SK-N-SH (cell line): ENCODE measurements at regions not wholly inside any gene's neighbourhood (a gene's known extent, or its start where the extent isn't known, plus 50 kb on each side); places are given as distances from the start of the nearest gene placed in this dataset.

Experiments used
- CTCF ChIA-PET: fragments of 300-600, 350-600 bp; formaldehyde crosslinking; extraction: SDS; loops from one replicate; lab custom pipeline; 2021; lab: Yijun Ruan, JAX
- POLR2A ChIA-PET: fragments of 350-600 bp; sonication (Branson Sonifier 250); formaldehyde crosslinking; extraction: SDS; loops from one replicate; lab custom pipeline; 2020; ENCODE audit warnings: antibody characterized with exemption, inconsistent platforms; lab: Yijun Ruan, JAX
- DNase-seq: peaks from one replicate; pipeline ENCODE4 v3.0.0; 2012
- H2AFZ ChIP-seq: fragments of 200-600 bp; sonication (generic); 2 replicates; pipeline ENCODE4 v1.8.1; 2016; ENCODE audit warnings: antibody characterized with exemption, mild to moderate bottlenecking, low read depth
- H3F3A ChIP-seq: fragments of 200-600 bp; sonication (generic); replicated peaks from 2 replicates; pipeline ENCODE3; 2016; ENCODE audit warnings: antibody characterized with exemption, mild to moderate bottlenecking; ENCODE audit not compliant: insufficient read depth
- H3K27ac ChIP-seq, 2 experiments: fragments of 200-500 bp in 1 of 2; fragments of 200-600 bp in 1 of 2; sonication (Bioruptor generic) in 1 of 2; sonication (generic), shearing (Covaris generic) in 1 of 2; 2 replicates each; pipeline versions ENCODE4 v1.5.1 to v1.6.1; 2014 to 2016; ENCODE audit warnings: low read depth in 2 of 2, inconsistent platforms in 1 of 2, low read length in 1 of 2, mild to moderate bottlenecking in 1 of 2, mixed read lengths in 1 of 2
- H3K27me3 ChIP-seq: fragments of 200-600 bp; sonication (generic), shearing (Covaris generic); 2 replicates; pipeline ENCODE4 v1.6.1; 2016; ENCODE audit warnings: mixed run types; ENCODE audit not compliant: insufficient read depth
- H3K36me3 ChIP-seq, 2 experiments: fragments of 200-500 bp in 1 of 2; fragments of 200-600 bp in 1 of 2; sonication (Bioruptor generic) in 1 of 2; sonication (generic) in 1 of 2; replicated peaks in 1 of 2; 2 replicates each; pipeline versions ENCODE3 to v1.5.1; 2014 to 2016; ENCODE audit warnings: low read length in 1 of 2, mild to moderate bottlenecking in 1 of 2; ENCODE audit not compliant: insufficient read depth in 2 of 2, control insufficient read depth in 1 of 2
- H3K4me1 ChIP-seq, 2 experiments: fragments of 200-500 bp in 1 of 2; fragments of 200-600 bp in 1 of 2; sonication (Bioruptor generic) in 1 of 2; sonication (generic), shearing (Covaris generic) in 1 of 2; 2 replicates each; pipeline versions ENCODE4 v1.5.1 to v1.6.1; 2014 to 2016; ENCODE audit warnings: low read depth in 1 of 2, low read length in 1 of 2, mixed run types in 1 of 2; ENCODE audit not compliant: insufficient read depth in 2 of 2, control insufficient read depth in 1 of 2
- H3K4me2 ChIP-seq: fragments of 200-600 bp; sonication (generic), shearing (Covaris generic); 2 replicates; pipeline ENCODE4 v1.6.1; 2017; ENCODE audit warnings: mixed run types
- H3K4me3 ChIP-seq, 2 experiments: fragments of 200-500 bp in 1 of 2; fragments of 200-600 bp in 1 of 2; sonication (Bioruptor generic) in 1 of 2; sonication (generic), shearing (Covaris generic) in 1 of 2; 2 replicates each; pipeline versions ENCODE4 v1.5.1 to v1.8.1; 2014 to 2016; ENCODE audit warnings: low read depth in 2 of 2, inconsistent platforms in 1 of 2, low read length in 1 of 2, mild to moderate bottlenecking in 1 of 2, mixed read lengths in 1 of 2, moderate library complexity in 1 of 2
- H3K79me2 ChIP-seq: fragments of 200-600 bp; sonication (generic); 2 replicates; pipeline ENCODE4 v1.8.1; 2017; ENCODE audit warnings: mild to moderate bottlenecking; ENCODE audit not compliant: insufficient read depth
- H3K9ac ChIP-seq: fragments of 200-600 bp; sonication (generic); 2 replicates; pipeline ENCODE4 v1.6.1; 2017; ENCODE audit warnings: mixed run types
- H3K9me2 ChIP-seq: fragments of 200-600 bp; sonication (generic); 2 replicates; pipeline ENCODE4 v1.6.1; 2017; ENCODE audit warnings: mixed run types
- H3K9me3 ChIP-seq: fragments of 200-600 bp; sonication (generic); 2 replicates; pipeline ENCODE4 v1.6.1; 2017; ENCODE audit warnings: mixed run types, mild to moderate bottlenecking, moderate library complexity
- H4K20me1 ChIP-seq: fragments of 200-600 bp; sonication (generic); 2 replicates; pipeline ENCODE4 v1.6.1; 2017; ENCODE audit warnings: mild to moderate bottlenecking, mixed run types; ENCODE audit not compliant: insufficient read depth
- CHD2 ChIP-seq: fragments of 150-350 bp; IDR thresholded peaks from 2 replicates; pipeline ENCODE4 v1.6.1; 2018; ENCODE audit warnings: low read length; ENCODE audit not compliant: partially characterized antibody
- EP300 ChIP-seq, 2 experiments: IDR thresholded peaks; 2 replicates each; pipeline versions ENCODE4 v1.4.0 to v1.6.1; 2012; ENCODE audit warnings: borderline replicate concordance in 1 of 2, low read depth in 1 of 2, low read length in 1 of 2
- EZH2phosphoT487 ChIP-seq: fragments of 200-600 bp; sonication (generic); IDR thresholded peaks from 2 replicates; pipeline ENCODE4 v1.6.1; 2017; ENCODE audit warnings: low read depth, mixed run types, mild to moderate bottlenecking, antibody characterized with exemption, moderate library complexity, borderline replicate concordance
- FOSL2 ChIP-seq: IDR thresholded peaks from 2 replicates; pipeline ENCODE4 v1.4.0; 2012; ENCODE audit warnings: low read depth, mild to moderate bottlenecking, moderate library complexity, borderline replicate concordance
- GATA2 ChIP-seq: sonication (generic); formaldehyde crosslinking; IDR thresholded peaks from 2 replicates; pipeline ENCODE4 v1.5.0; 2020; ENCODE audit warnings: mild to moderate bottlenecking, missing genetic modification reagents
- MEF2A ChIP-seq: IDR thresholded peaks from 2 replicates; pipeline ENCODE4 v1.4.0; 2012; ENCODE audit warnings: low read depth, borderline replicate concordance
- NFIC ChIP-seq: IDR thresholded peaks from 2 replicates; pipeline ENCODE4 v1.4.0; 2012; ENCODE audit warnings: borderline replicate concordance
- NRF1 ChIP-seq: IDR thresholded peaks from 2 replicates; pipeline ENCODE4 v1.6.1; 2012; ENCODE audit warnings: low read depth, mild to moderate bottlenecking, low read length
- RXRA ChIP-seq: IDR thresholded peaks from 2 replicates; pipeline ENCODE4 v1.4.0; 2012; ENCODE audit warnings: low read depth, mild to moderate bottlenecking, borderline replicate concordance
- SIN3A ChIP-seq: IDR thresholded peaks from 2 replicates; pipeline ENCODE4 v1.6.1; 2012; ENCODE audit warnings: low read depth, mild to moderate bottlenecking, low read length, moderate library complexity, borderline replicate concordance
- WGBS: methylation state at CpG from one replicate; pipeline ENCODE4 v1.1.6; 2017; ENCODE audit warnings: low lambda C conversion rate; 5-methylcytosine and 5-hydroxymethylcytosine counted together
- TF ChIP-seq, protein P1 (sequence below): IDR thresholded peaks from 2 replicates; pipeline ENCODE4 v1.4.0; 2012; ENCODE audit warnings: low read depth
- TF ChIP-seq, protein P2 (sequence below): IDR thresholded peaks from 2 replicates; pipeline ENCODE4; 2012
- TF ChIP-seq, protein P3 (sequence below): IDR thresholded peaks from 2 replicates; pipeline ENCODE4 v1.6.1; 2012; ENCODE audit warnings: mild to moderate bottlenecking, low read depth, low read length, moderate library complexity

DNA sequence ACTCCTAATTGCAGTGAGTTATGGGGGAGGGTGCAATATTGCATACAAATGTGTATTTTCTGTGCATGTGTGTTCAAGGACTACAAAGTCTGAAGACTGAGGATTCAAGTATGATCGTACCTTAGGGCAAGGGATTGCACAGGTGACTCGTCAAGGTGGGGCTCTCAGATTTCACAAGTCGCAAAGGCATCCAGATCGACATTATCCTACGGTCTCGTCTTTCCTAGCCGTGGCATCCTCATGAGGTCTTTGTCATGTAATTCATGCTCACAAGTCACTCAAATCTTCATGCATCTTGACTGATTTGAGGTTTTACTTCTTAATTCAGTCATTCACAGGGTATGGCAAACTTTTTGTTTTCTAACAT is 191.4 kb upstream of the HES1 start (continued):
- no peak for TF ChIP-seq RXRA
- TF ChIP-seq SIN3A, result no peak

DNA sequence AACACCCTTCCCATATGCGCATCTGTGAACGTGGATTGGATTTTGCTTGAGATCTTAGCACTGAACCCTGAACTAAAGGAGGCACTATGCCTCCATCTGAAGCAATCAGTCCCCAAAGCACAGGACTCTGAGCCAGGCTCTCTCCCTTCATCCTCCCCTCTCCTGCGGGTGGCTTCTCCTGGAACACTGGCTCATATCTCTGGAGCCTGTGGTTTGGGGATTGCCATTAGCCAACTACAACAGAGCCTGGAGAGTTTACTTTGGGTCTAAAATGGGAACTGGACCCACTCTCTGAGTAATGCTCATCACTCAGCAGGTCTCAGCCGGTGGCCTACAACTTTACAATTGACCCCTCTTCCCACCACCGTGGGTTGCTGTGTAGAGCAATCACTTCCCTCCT is 190.8 kb upstream of the HES1 start:
- no peak for DNase-seq
- Histone ChIP-seq H4K20me1 (no peaks in the 10 kb centered on the region), H3K4me2 (no peak overlapping the region), H3K27me3 (no peaks in the 10 kb centered on the region; the same call in 1 of the 2 replicates), H3K4me3 (no peak overlapping the region), H3K27ac (no peak overlapping the region), H3F3A (no peaks in the 10 kb centered on the region), H3K36me3 (no peaks in the 10 kb centered on the region), H3K4me1 (peaks cover 0 to 2% of the 10 kb centered on the region in 2 experiments; a peak in 1 of 4 replicates), H3K9me2 (no peaks in the 10 kb centered on the region), H3K79me2 (no peaks in the 10 kb centered on the region), H3K9ac (no peak overlapping the region), H2AFZ (no peak overlapping the region), H3K9me3 (no peaks in the 10 kb centered on the region)
- POLR2A ChIA-PET, result no interaction called here
- TF ChIP-seq, protein P1, sequence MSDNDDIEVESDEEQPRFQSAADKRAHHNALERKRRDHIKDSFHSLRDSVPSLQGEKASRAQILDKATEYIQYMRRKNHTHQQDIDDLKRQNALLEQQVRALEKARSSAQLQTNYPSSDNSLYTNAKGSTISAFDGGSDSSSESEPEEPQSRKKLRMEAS, result no peak
- TF ChIP-seq FOSL2 (no peak), NFIC (no peak), RXRA (no peak)
- TF ChIP-seq, protein P2, sequence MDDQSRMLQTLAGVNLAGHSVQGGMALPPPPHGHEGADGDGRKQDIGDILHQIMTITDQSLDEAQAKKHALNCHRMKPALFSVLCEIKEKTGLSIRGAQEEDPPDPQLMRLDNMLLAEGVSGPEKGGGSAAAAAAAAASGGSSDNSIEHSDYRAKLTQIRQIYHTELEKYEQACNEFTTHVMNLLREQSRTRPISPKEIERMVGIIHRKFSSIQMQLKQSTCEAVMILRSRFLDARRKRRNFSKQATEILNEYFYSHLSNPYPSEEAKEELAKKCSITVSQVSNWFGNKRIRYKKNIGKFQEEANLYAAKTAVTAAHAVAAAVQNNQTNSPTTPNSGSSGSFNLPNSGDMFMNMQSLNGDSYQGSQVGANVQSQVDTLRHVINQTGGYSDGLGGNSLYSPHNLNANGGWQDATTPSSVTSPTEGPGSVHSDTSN, result no peak
- CTCF ChIA-PET, result interaction anchor here (1.0 to 1.2 kb wide), 2 partner anchors 25 to 371 kb away, joined by 3 read pairs; no protein-coding TSS in a partner anchor
- 59% methylated on average over 5 of the region's 5 CpGs for WGBS

DNA sequence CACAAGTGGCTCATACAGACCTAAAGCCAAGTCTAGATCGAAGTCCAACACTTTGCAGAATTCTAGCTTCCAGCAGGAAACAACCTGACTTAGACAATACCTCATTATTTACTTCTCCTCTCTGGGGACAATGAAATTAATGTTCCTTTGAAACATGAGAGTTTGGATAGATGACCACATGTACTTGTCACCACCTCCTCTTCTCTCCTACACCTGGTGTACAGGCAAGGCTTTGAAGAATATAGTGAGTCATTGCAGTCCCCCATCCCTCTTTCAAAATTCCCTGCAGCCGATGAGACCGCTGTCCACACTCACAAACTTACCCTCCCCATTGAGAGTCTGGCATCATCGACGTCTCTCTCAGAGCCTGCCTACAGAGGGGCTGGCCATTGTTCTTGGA is 189.0 kb upstream of the HES1 start:
- Histone ChIP-seq H3K4me2 (no peak overlapping the region), H3K9ac (no peak overlapping the region), H3K4me1 (peaks cover 0 to 2% of the 10 kb centered on the region in 2 experiments; a peak in 1 of 4 replicates), H3K4me3 (no peak overlapping the region), H4K20me1 (no peaks in the 10 kb centered on the region), H2AFZ (no peak overlapping the region), H3K9me2 (no peaks in the 10 kb centered on the region), H3F3A (no peaks in the 10 kb centered on the region), H3K9me3 (no peaks in the 10 kb centered on the region), H3K36me3 (no peaks in the 10 kb centered on the region), H3K79me2 (no peaks in the 10 kb centered on the region), H3K27me3 (no peaks in the 10 kb centered on the region; the same call in 1 of the 2 replicates), H3K27ac (no peak overlapping the region)
- no peak for TF ChIP-seq GATA2
- TF ChIP-seq, protein P2, result no peak
- DNase-seq, result no peak
- CTCF ChIA-PET, result no interaction called here
- POLR2A ChIA-PET, result no interaction called here
- WGBS, result 74% methylated on average over 5 of the region's 5 CpGs

DNA sequence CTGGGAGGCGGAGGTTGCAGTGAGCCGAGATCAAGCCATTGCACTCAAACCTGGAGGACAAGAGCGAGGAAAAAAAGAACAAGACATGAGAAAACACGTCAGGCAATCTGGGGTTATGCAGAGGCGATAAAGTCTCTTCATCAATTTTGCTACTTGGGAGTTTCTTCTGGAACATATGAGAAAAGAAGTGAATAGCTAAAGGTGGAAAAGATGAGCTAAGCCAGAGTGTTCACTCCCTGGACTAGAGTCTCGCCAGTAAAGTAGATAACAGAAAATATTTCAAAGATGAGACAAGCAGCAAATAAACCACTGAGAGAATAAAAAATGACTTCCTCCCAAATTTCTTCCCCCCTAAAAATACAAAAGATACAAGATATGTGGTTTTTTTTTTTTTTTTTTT is 188.4 kb upstream of the HES1 start:
- Histone ChIP-seq H3K27ac (no peak overlapping the region), H3K27me3 (no peaks in the 10 kb centered on the region; the same call in 1 of the 2 replicates), H2AFZ (no peak overlapping the region), H3K36me3 (no peaks in the 10 kb centered on the region), H3K9ac (no peak overlapping the region), H3K4me3 (no peak overlapping the region), H3K4me1 (peaks cover 0 to 2% of the 10 kb centered on the region in 2 experiments; a peak in 1 of 4 replicates), H3K4me2 (no peak overlapping the region), H3K79me2 (no peaks in the 10 kb centered on the region), H3K9me2 (no peaks in the 10 kb centered on the region), H3F3A (no peaks in the 10 kb centered on the region), H3K9me3 (no peaks in the 10 kb centered on the region), H4K20me1 (no peaks in the 10 kb centered on the region)
- TF ChIP-seq EP300 (IDR thresholded peaks at IDR 0.05; ENCODE audit: borderline replicate concordance in 1 of 2, low read depth in 1 of 2, low read length in 1 of 2) (no peak), MEF2A (no peak), EZH2phosphoT487 (no peak), CHD2 (no peak), NRF1 (no peak)
- TF ChIP-seq, protein P3, sequence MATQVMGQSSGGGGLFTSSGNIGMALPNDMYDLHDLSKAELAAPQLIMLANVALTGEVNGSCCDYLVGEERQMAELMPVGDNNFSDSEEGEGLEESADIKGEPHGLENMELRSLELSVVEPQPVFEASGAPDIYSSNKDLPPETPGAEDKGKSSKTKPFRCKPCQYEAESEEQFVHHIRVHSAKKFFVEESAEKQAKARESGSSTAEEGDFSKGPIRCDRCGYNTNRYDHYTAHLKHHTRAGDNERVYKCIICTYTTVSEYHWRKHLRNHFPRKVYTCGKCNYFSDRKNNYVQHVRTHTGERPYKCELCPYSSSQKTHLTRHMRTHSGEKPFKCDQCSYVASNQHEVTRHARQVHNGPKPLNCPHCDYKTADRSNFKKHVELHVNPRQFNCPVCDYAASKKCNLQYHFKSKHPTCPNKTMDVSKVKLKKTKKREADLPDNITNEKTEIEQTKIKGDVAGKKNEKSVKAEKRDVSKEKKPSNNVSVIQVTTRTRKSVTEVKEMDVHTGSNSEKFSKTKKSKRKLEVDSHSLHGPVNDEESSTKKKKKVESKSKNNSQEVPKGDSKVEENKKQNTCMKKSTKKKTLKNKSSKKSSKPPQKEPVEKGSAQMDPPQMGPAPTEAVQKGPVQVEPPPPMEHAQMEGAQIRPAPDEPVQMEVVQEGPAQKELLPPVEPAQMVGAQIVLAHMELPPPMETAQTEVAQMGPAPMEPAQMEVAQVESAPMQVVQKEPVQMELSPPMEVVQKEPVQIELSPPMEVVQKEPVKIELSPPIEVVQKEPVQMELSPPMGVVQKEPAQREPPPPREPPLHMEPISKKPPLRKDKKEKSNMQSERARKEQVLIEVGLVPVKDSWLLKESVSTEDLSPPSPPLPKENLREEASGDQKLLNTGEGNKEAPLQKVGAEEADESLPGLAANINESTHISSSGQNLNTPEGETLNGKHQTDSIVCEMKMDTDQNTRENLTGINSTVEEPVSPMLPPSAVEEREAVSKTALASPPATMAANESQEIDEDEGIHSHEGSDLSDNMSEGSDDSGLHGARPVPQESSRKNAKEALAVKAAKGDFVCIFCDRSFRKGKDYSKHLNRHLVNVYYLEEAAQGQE, result no peak
- ChIA-PET CTCF (interaction anchor here (1.2 kb wide), 1 partner anchor 22 kb away, joined by 3 read pairs; no protein-coding TSS in a partner anchor), POLR2A (no interaction called here)
- 73% methylated on average over 6 of the region's 6 CpGs for WGBS
- DNase-seq, result no peak
